GM12865 (cell line): ENCODE measurements at regions not wholly inside any gene's neighbourhood (a gene's known extent, or its start where the extent isn't known, plus 50 kb on each side); places are given as distances from the start of the nearest gene placed in this dataset.

Experiments used
- DNase-seq: peaks from one replicate; pipeline ENCODE4 v3.0.0; 2010; ENCODE audit warnings: low read depth
- H3K4me3 ChIP-seq: 2 replicates; pipeline ENCODE4 v1.5.1; 2011; ENCODE audit warnings: mild to moderate bottlenecking, low read depth, low read length, control low read depth
- CTCF ChIP-seq: IDR thresholded peaks from 2 replicates; pipeline ENCODE4 v1.5.1; 2011; ENCODE audit warnings: low read length, control low read depth, low read depth, inconsistent platforms; ENCODE audit not compliant: insufficient read depth; ENCODE audit errors: missing control alignments

DNA sequence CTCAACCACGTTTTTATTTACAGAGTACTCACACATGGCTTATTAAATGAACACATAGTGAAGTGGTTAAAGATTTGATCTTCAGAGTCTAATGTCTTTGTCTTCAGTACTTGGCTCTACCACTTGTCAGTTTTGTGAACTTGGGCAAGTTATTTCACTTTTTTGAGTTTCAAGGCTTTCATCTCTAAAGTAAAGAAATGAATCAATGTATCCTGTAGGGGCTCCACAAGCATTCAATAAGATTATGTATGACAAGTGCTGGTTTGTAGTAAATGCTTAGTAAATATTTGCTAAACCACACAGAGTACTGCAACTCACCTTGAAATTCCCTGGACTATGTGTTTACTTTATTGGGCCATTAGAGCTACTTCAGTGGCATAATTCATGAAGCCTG lies 446.0 kb upstream of the GOT2 start:
- TF ChIP-seq CTCF = no peak
- H3K4me3 ChIP-seq = no peak overlapping the region
- DNase-seq = no peak

GRCh38 chr16:59179446-59180082 lies 445.4 kb upstream of the GOT2 start:
- no peak overlapping the region for H3K4me3 ChIP-seq
- TF ChIP-seq CTCF = no peak
- DNase-seq = no peak

GRCh38 chr16:59173408-59173831 lies 439.3 kb upstream of the GOT2 start:
- no peak for TF ChIP-seq CTCF
- DNase-seq = no peak
- no peak overlapping the region for H3K4me3 ChIP-seq

DNA sequence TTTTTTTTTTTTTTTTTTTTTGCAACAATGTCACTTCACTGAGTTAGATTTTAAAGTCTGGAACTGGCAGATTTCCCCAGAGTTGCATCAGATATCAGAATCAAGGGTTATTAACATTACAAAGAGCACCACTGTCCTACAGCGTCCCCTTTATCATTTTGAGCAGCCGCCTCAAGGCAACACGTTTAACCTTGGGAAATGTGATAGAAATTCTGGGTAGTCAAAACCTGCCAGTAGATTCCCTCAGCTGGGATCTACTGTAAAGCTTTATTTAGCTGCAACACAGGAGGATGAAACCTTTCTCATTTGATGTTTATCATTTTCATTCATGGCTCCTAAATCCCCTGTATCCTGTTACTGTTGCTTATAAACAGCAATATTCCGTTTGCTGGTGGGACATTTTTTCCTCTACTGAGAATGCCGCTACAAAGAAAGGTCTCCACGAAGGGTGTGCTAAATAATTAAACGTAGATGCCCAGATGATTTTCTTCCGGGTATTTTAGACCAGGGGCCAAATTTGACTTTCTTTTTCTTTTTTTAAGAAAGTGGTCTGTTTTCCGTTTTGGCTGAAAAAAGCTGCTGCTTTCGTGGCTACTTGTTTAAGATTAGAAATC lies 436.1 kb upstream of the GOT2 start:
- no peak overlapping the region for H3K4me3 ChIP-seq
- no peak for TF ChIP-seq CTCF

DNA sequence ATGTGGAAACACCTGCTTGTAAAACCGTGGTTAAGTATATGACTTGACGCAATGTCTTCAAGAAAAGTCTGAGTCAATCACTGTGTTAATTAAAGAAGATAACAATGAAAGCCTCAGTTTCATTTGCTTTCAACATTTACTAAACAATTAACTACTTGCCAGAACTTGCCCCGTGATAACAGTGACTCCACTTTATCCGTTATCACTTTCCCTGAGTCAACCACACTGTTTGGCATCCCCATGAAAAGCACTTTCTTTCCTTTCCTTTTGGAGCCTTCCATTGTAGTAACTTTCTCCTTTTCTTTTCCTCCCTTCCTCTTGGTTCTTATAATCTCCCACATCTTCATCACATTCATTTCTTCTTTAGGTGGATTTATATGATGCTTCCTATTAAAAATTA lies 435.1 kb upstream of the GOT2 start:
- no peak for DNase-seq
- TF ChIP-seq CTCF = no peak
- H3K4me3 ChIP-seq = no peak overlapping the region

More for the DNA sequence above, 436.1 kb upstream of the GOT2 start:
- no peak for DNase-seq

DNA sequence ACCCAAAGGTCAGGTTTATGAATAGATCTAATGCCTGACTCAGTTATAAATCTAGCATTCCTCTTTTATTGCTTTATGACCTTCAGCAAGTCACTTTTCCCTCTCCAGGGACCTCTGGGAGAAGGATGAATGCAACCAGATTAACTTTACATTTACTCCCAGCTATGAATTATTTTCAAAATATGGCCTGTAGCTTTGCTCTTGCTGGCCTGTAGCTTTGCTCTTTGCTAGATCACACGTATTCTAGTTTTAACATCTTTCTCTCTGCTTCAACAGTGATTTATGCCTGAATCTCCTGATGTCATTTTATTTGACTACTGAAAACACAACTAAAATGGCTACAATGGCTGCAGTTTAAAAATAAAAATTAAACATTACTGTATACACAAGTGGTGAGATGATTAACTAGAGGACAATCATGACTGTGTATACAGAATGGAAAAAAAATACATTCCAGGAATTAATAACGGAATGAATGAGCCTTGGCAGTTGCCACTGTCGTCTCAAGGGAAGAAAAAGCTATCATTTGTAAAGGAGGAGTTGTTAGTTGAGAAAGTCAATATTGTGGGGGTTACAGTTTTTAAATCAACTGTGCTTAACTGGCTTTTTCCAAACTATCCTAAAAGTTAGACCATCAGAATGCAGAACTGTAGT lies 434.5 kb upstream of the GOT2 start:
- TF ChIP-seq CTCF = no peak
- DNase-seq = no peak
- H3K4me3 ChIP-seq = no peak overlapping the region

DNA sequence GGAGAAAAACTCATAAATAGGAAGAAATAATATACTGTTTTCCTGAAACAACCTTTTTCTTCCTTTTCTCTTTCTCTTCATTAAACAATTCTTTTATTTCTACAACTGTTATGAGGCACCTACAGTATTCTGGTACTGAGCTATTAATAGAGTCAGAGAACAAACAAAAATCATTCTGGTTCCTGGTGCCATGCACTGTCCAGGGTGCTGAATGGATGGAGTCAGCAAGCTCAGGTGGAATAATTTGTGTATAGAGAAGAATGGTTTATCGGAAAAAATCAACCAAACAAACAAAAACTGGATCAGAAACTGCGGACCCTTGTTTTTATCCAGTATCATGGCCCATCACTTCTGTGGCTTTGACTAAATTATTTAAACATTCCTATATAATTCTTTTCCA lies 430.3 kb upstream of the GOT2 start:
- no peak overlapping the region for H3K4me3 ChIP-seq
- DNase-seq = no peak
- TF ChIP-seq CTCF = no peak
